PC-9 (cell line): ENCODE measurements at regions not wholly inside any gene's neighbourhood (a gene's known extent, or its start where the extent isn't known, plus 50 kb on each side); places are given as distances from the start of the nearest gene placed in this dataset.

Experiments used
- BruUV-seq: library from RNA; stranded (reverse); fragments of 400-500 nt; replicated peaks from 2 replicates; lab custom pipeline; 2021; lab: Mats Ljungman, UMichigan
- CTCF ChIA-PET: fragments of 300-600 bp; sonication (Branson Sonifier 250); formaldehyde crosslinking; loops from one replicate; lab custom pipeline; 2022; ENCODE audit warnings: antibody characterized with exemption; lab: Charles Lee
- POLR2A ChIA-PET: fragments of 300-600 bp; sonication (Branson Sonifier 250); formaldehyde crosslinking; loops from one replicate; lab custom pipeline; 2022; ENCODE audit warnings: antibody characterized with exemption; ENCODE audit not compliant: unreplicated experiment; lab: Charles Lee
- DNase-seq, 2 experiments: peaks; one replicate each; pipeline versions ENCODE4 v3.0.0 to v3.0.0-alpha.2; 2015 to 2022; ENCODE audit warnings: mixed read lengths in 1 of 2
- H2AFZ ChIP-seq: fragments of 200-600 bp; sonication (generic); 2 replicates; pipeline ENCODE4 v1.8.1; 2017; ENCODE audit warnings: antibody characterized with exemption
- H3F3A ChIP-seq: fragments of 200-600 bp; sonication (generic); 2 replicates; pipeline ENCODE4 v1.8.1; 2017; ENCODE audit warnings: antibody characterized with exemption, mild to moderate bottlenecking, low read depth; ENCODE audit not compliant: insufficient read depth
- H3K27ac ChIP-seq: fragments of 200-600 bp; sonication (generic); 2 replicates; pipeline ENCODE4 v1.6.1; 2016; ENCODE audit warnings: mixed run types
- H3K27me3 ChIP-seq: fragments of 200-600 bp; sonication (generic); 2 replicates; pipeline ENCODE4 v1.6.1; 2016; ENCODE audit warnings: low read depth, mixed run types; ENCODE audit not compliant: insufficient read depth
- H3K36me3 ChIP-seq: fragments of 200-600 bp; sonication (generic); 2 replicates; pipeline ENCODE4 v1.6.1; 2016; ENCODE audit warnings: low read depth, mixed run types
- H3K4me1 ChIP-seq: fragments of 200-600 bp; sonication (generic); replicated peaks from 2 replicates; pipeline ENCODE4 v1.6.1; 2016; ENCODE audit warnings: mixed run types; ENCODE audit not compliant: insufficient read depth
- H3K4me2 ChIP-seq: fragments of 200-600 bp; sonication (generic); 2 replicates; pipeline ENCODE4 v1.6.1; 2017; ENCODE audit warnings: mixed run types
- H3K4me3 ChIP-seq: fragments of 200-600 bp; sonication (generic); 2 replicates; pipeline ENCODE4 v1.6.1; 2016; ENCODE audit warnings: mixed run types
- H3K79me2 ChIP-seq: fragments of 200-600 bp; sonication (generic); 2 replicates; pipeline ENCODE4 v1.6.1; 2017; ENCODE audit warnings: low read depth, mixed run types
- H3K9me2 ChIP-seq: fragments of 200-600 bp; sonication (generic); 2 replicates; pipeline ENCODE4 v1.8.1; 2017; ENCODE audit warnings: mild to moderate bottlenecking; ENCODE audit not compliant: insufficient read depth
- H3K9me3 ChIP-seq: fragments of 200-600 bp; sonication (generic); 2 replicates; pipeline ENCODE4 v1.8.1; 2016; ENCODE audit warnings: low read depth; ENCODE audit not compliant: insufficient read depth
- H4K20me1 ChIP-seq: fragments of 200-600 bp; sonication (generic); 2 replicates; pipeline ENCODE4 v1.8.1; 2017; ENCODE audit not compliant: insufficient read depth
- CTCF ChIP-seq: fragments of 200-600 bp; sonication (generic); conservative IDR thresholded peaks from 2 replicates; pipeline ENCODE4 v1.6.1; 2017; ENCODE audit warnings: mixed run types, antibody characterized with exemption, mild to moderate bottlenecking, moderate library complexity
- EZH2 ChIP-seq: fragments of 200-600 bp; sonication (generic); IDR thresholded peaks from 2 replicates; pipeline ENCODE4 v1.8.0; 2017; ENCODE audit warnings: antibody characterized with exemption, low read depth
- intact Hi-C: fragments of 100-400 bp; cut with micrococcal nuclease; formaldehyde crosslinking; loops from one replicate; pipeline ENCODE4 v1.10.0; 2022; ENCODE audit not compliant: unreplicated experiment

- DNase-seq, result no peak
- no peak overlapping the region for H3K4me3 ChIP-seq
- H3K4me2 ChIP-seq, result no peak overlapping the region
- intact Hi-C loops, result no loop called here
- H3K36me3 ChIP-seq, result no peaks in the 10 kb centered on the region
- no peaks in the 10 kb centered on the region for H3K9me2 ChIP-seq
- no peaks in the 10 kb centered on the region for H4K20me1 ChIP-seq
- ChIA-PET POLR2A (interaction anchor here (0.7 kb wide), 1 partner anchor 1324 kb away, joined by 7 read pairs; no protein-coding TSS in a partner anchor), CTCF (no interaction called here)
- H3K27ac ChIP-seq, result no peak overlapping the region
- TF ChIP-seq EZH2, result no peak
- no peak for TF ChIP-seq CTCF
- no TSS peak for BruUV-seq
- no peaks in the 10 kb centered on the region for H3K4me1 ChIP-seq
- no peak overlapping the region for H2AFZ ChIP-seq
- no peaks in the 10 kb centered on the region for H3F3A ChIP-seq
- H3K9me3 ChIP-seq, result no peaks in the 10 kb centered on the region
- H3K79me2 ChIP-seq, result no peaks in the 10 kb centered on the region
- H3K27me3 ChIP-seq, result peaks cover 24% of the 10 kb centered on the region; the same call in 1 of the 2 replicates
Measured at GRCh38 chr10:2972216-2972615, 95.1 kb upstream of the PFKP start.

DNA sequence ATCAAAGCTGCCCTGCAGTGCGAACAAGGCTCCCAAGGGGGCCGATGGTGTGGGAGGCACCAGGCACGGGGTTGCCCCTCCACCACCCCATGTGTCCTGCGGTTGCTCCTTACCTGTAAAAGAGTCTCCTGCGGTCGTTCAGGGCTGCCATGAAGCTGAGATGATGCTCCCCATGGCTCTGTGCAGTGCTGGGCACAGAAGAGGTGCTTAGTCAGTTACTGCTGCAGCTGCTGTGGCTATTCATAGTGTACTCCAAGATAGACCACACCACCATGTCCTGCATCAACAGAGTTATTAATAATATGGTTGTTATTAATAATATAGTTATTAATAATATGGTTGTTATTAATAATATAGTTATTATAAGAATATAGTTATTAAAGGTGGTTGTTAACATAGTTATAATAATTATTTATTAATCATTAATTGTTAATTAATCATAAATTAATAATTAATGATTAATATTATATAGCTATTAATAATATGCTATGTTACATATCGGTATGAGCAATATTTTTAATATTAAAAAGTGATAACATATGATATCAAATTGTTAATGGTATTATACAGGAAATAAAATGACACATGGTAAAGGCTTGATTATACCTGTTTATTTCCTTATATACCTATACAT, 97.0 kb upstream of the PFKP start:
- Histone ChIP-seq H3K36me3 (no peaks in the 10 kb centered on the region), H2AFZ (no peak overlapping the region), H3K9me2 (no peaks in the 10 kb centered on the region), H3F3A (no peaks in the 10 kb centered on the region), H3K4me3 (no peak overlapping the region), H3K27me3 (peaks cover 24% of the 10 kb centered on the region; the same call in 1 of the 2 replicates), H3K4me1 (no peaks in the 10 kb centered on the region), H3K27ac (no peak overlapping the region), H3K9me3 (no peaks in the 10 kb centered on the region), H3K79me2 (no peaks in the 10 kb centered on the region), H3K4me2 (no peak overlapping the region), H4K20me1 (no peaks in the 10 kb centered on the region)
- POLR2A ChIA-PET, result no interaction called here
- intact Hi-C loops, result no loop called here
- CTCF ChIA-PET, result no interaction called here
- BruUV-seq, result no TSS peak
- no peak for DNase-seq
- no peak for TF ChIP-seq EZH2
- no peak for TF ChIP-seq CTCF

GRCh38 chr10:2968401-2969058, 98.8 kb upstream of the PFKP start:
- no peak overlapping the region for H2AFZ ChIP-seq
- no peaks in the 10 kb centered on the region for H4K20me1 ChIP-seq
- H3K27ac ChIP-seq, result no peak overlapping the region
- no peak for DNase-seq
- H3K4me1 ChIP-seq, result no peaks in the 10 kb centered on the region
- no peaks in the 10 kb centered on the region for H3K9me3 ChIP-seq
- no peaks in the 10 kb centered on the region for H3F3A ChIP-seq
- H3K27me3 ChIP-seq, result peaks cover 20% of the 10 kb centered on the region; the same call in 1 of the 2 replicates
- ChIA-PET CTCF (interaction anchor here (0.8 kb wide), 1 partner anchor 14 kb away, joined by 7 read pairs; no protein-coding TSS in a partner anchor), POLR2A (no interaction called here)
- TF ChIP-seq EZH2 (no peak), CTCF (no peak)
- H3K79me2 ChIP-seq, result no peaks in the 10 kb centered on the region
- H3K4me2 ChIP-seq, result no peak overlapping the region
- H3K9me2 ChIP-seq, result no peaks in the 10 kb centered on the region
- intact Hi-C loops, result no loop called here
- no TSS peak for BruUV-seq
- H3K4me3 ChIP-seq, result no peak overlapping the region
- no peaks in the 10 kb centered on the region for H3K36me3 ChIP-seq
